ENCODE measurements at regions not wholly inside any gene's neighbourhood (a gene's known extent, or its start where the extent isn't known, plus 50 kb on each side); places are given as distances from the start of the nearest gene placed in this dataset.

DNA sequence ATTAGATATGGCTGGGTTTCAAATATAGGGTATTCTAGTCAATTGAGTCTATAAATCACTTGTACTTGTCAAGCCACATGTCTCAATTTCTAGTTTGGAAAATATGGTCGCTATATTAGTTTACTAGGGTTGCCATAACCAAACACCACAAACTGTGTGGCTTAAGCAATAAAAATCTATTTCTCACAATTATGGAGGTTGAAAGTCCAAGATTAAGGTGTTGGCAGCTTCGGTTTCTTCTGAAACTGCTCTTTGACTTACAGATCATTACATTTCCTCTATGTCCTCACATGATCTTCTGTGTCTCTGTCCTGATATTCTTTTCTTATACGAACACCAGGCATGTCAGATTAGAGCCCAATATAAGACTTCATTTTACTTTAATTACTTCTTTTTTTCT lies 55.8 kb upstream of the BASP1 start:
- H3K4me3 ChIP-seq (ENCODE audit: low read length), result no peak overlapping the region
- no peaks in the 10 kb centered on the region for H3K9me3 ChIP-seq (ENCODE audit: control insufficient read depth, insufficient read depth, low read length)
- H3K27me3 ChIP-seq (ENCODE audit: control insufficient read depth, insufficient read depth, low read length), result no peaks in the 10 kb centered on the region
- no peak overlapping the region for H3K27ac ChIP-seq (ENCODE audit: low read length)
- DNase-seq (ENCODE audit: low read depth, low spot score), result no peak
- no peaks in the 10 kb centered on the region for H3K36me3 ChIP-seq (ENCODE audit: control insufficient read depth, insufficient read depth, low read length)
- no CpG with 5 or more reads among the region's 3 CpGs for WGBS (ENCODE audit: insufficient coverage, insufficient read length)
- H3K4me1 ChIP-seq (ENCODE audit: control insufficient read depth, insufficient read depth, low read length), result no peaks in the 10 kb centered on the region

GRCh38 chr5:17163221-17163620 lies 54.2 kb upstream of the BASP1 start:
- Histone ChIP-seq H3K27ac (ENCODE audit: low read length) (no peak overlapping the region), H3K4me3 (ENCODE audit: low read length) (no peak overlapping the region), H3K4me1 (ENCODE audit: control insufficient read depth, insufficient read depth, low read length) (peaks cover 3% of the 10 kb centered on the region; the same call in 1 of the 2 replicates), H3K36me3 (ENCODE audit: control insufficient read depth, insufficient read depth, low read length) (no peaks in the 10 kb centered on the region), H3K9me3 (ENCODE audit: control insufficient read depth, insufficient read depth, low read length) (no peaks in the 10 kb centered on the region), H3K27me3 (ENCODE audit: control insufficient read depth, insufficient read depth, low read length) (no peaks in the 10 kb centered on the region)
- no peak for DNase-seq (ENCODE audit: low read depth, low spot score)

DNA sequence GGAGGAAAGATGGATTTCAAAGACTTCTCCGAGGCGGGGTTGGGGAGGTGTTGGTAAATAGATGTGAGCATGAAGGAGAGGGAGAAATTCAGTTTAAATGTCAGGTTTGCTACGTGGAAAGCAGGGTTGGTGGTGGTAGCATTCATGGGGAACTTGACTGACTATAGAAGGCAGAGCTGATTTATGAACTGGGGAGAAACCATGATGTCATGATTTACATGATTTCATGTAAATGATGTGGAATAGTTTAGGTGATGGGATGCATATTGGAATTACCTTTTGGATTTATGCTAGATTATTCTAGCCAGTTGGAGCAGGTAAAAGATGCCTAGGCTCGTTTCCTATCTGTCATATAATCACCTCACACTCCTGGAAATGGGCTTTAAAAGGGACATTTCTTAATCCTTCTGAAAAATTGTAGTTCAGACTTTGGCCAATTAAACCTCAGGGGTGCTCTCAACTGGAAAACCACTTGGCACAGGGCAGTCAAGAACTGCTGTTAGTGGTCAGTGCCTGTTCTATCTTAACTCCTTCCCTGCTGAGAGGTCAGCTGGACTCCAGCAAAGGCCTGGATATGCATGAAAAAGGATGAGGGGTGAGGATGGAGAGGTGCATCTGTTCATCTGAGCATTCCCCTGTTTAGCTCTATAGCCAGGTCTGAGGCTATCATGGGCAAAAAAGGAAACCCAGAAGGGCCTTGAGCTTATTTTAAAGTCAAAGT lies 50.1 kb upstream of the BASP1 start:
- WGBS (ENCODE audit: insufficient coverage, insufficient read length), result no CpG with 5 or more reads among the region's 4 CpGs
- peaks cover 3% of the 10 kb centered on the region; the same call in 1 of the 2 replicates for H3K4me1 ChIP-seq (ENCODE audit: control insufficient read depth, insufficient read depth, low read length)
- no peak overlapping the region for H3K27ac ChIP-seq (ENCODE audit: low read length)
- no peak overlapping the region for H3K4me3 ChIP-seq (ENCODE audit: low read length)
- no peak for DNase-seq (ENCODE audit: low read depth, low spot score)
- no peaks in the 10 kb centered on the region for H3K27me3 ChIP-seq (ENCODE audit: control insufficient read depth, insufficient read depth, low read length)
- no peaks in the 10 kb centered on the region for H3K36me3 ChIP-seq (ENCODE audit: control insufficient read depth, insufficient read depth, low read length)
- no peaks in the 10 kb centered on the region for H3K9me3 ChIP-seq (ENCODE audit: control insufficient read depth, insufficient read depth, low read length)

All from iPS DF 6.9 (cell line).